NCI-H345 treated with DMSO at 0.1 percent for 48 hours (cell line): ENCODE measurements at regions not wholly inside any gene's neighbourhood (a gene's known extent, or its start where the extent isn't known, plus 50 kb on each side); places are given as distances from the start of the nearest gene placed in this dataset.
"Not testable (repeated sequence)": the region's sequence is repeated elsewhere in the genome, so short reads cannot be mapped to it uniquely, and the experiment has no call there.

Experiments
- DNase-seq: peaks from one replicate; lab custom pipeline; 2025; ENCODE audit not compliant: unreplicated experiment; lab: John Stamatoyannopoulos, UW

GRCh38 chr4:33453436-33453835 is 2733.3 kb downstream of the PCDH7 start:
- DNase-seq: no peak

- DNase-seq: no peak
Observed at GRCh38 chr4:33453916-33454315, 2733.7 kb downstream of the PCDH7 start.

- DNase-seq: no peak
Observed at GRCh38 chr4:33465565-33465964, 2745.4 kb downstream of the PCDH7 start.

GRCh38 chr4:33467291-33467690 is 2747.1 kb downstream of the PCDH7 start:
- no peak for DNase-seq

GRCh38 chr4:33470805-33471204 is 2750.6 kb downstream of the PCDH7 start:
- DNase-seq: no peak

- peak; percentile 30 for DNase-seq
Observed at GRCh38 chr4:33477715-33478114, 2757.5 kb downstream of the PCDH7 start.

GRCh38 chr4:33482773-33483172 is 2761.5 kb downstream of the ARAP2 start:
- DNase-seq: no peak

- no peak for DNase-seq
Observed at GRCh38 chr4:33485111-33485510, 2759.2 kb downstream of the ARAP2 start.

GRCh38 chr4:33493231-33493630 is 2751.1 kb downstream of the ARAP2 start:
- no peak for DNase-seq

GRCh38 chr4:33494150-33494549 is 2750.2 kb downstream of the ARAP2 start:
- no peak for DNase-seq

- DNase-seq: not testable (repeated sequence)
Observed at GRCh38 chr4:33501587-33501986, 2742.7 kb downstream of the ARAP2 start.

- DNase-seq: no peak
Observed at GRCh38 chr4:33512397-33512796, 2731.9 kb downstream of the ARAP2 start.

- DNase-seq: no peak
Observed at GRCh38 chr4:33518856-33519255, 2725.5 kb downstream of the ARAP2 start.

- no peak for DNase-seq
Observed at GRCh38 chr4:33532821-33533220, 2711.5 kb downstream of the ARAP2 start.

- DNase-seq: no peak
Observed at GRCh38 chr4:33536898-33537297, 2707.4 kb downstream of the ARAP2 start.

GRCh38 chr4:33537527-33537926 is 2706.8 kb downstream of the ARAP2 start:
- DNase-seq: no peak

- DNase-seq: no peak
Observed at GRCh38 chr4:33543941-33544450, 2700.3 kb downstream of the ARAP2 start.

- no peak for DNase-seq
Observed at GRCh38 chr4:33551244-33551643, 2693.1 kb downstream of the ARAP2 start.

- no peak for DNase-seq
Observed at GRCh38 chr4:33561259-33561658, 2683.1 kb downstream of the ARAP2 start.

GRCh38 chr4:33566649-33567048 is 2677.7 kb downstream of the ARAP2 start:
- no peak for DNase-seq

GRCh38 chr4:33577791-33578190 is 2666.5 kb downstream of the ARAP2 start:
- no peak for DNase-seq

- DNase-seq: no peak
Observed at GRCh38 chr4:33579951-33580350, 2664.4 kb downstream of the ARAP2 start.

- DNase-seq: no peak
Observed at GRCh38 chr4:33592701-33593100, 2651.6 kb downstream of the ARAP2 start.

GRCh38 chr4:33606951-33607350 is 2637.4 kb downstream of the ARAP2 start:
- no peak for DNase-seq
